Neural progenitor cell (in vitro differentiated cells): ENCODE measurements at regions not wholly inside any gene's neighbourhood (a gene's known extent, or its start where the extent isn't known, plus 50 kb on each side); places are given as distances from the start of the nearest gene placed in this dataset.
"Not testable (repeated sequence)": the region's sequence is repeated elsewhere in the genome, so short reads cannot be mapped to it uniquely, and the experiment has no call there.

Experiments
- DNase-seq: peaks from one replicate; pipeline ENCODE4 v3.0.0-alpha.2; 2016; ENCODE audit warnings: low spot score
- H2AFZ ChIP-seq: fragments of 200-600 bp; sonication (generic); replicated peaks from 2 replicates; pipeline ENCODE4 v1.6.1; 2016; ENCODE audit warnings: antibody characterized with exemption
- H3F3A ChIP-seq: fragments of 200-600 bp; sonication (generic); 2 replicates; pipeline ENCODE4 v1.6.1; 2016; ENCODE audit warnings: antibody characterized with exemption, low read depth
- H3K27ac ChIP-seq: fragments of 200-600 bp; sonication (generic); 2 replicates; pipeline ENCODE4 v1.5.1; 2016; ENCODE audit warnings: mild to moderate bottlenecking
- H3K27me3 ChIP-seq: fragments of 200-600 bp; sonication (generic); 2 replicates; pipeline ENCODE4 v1.6.1; 2016; ENCODE audit warnings: mild to moderate bottlenecking, moderate library complexity
- H3K36me3 ChIP-seq: fragments of 200-600 bp; sonication (generic); 2 replicates; pipeline ENCODE4 v1.5.1; 2016
- H3K4me1 ChIP-seq: fragments of 200-600 bp; sonication (generic); 2 replicates; pipeline ENCODE4 v1.6.1; 2016; ENCODE audit warnings: mixed run types
- H3K4me2 ChIP-seq: fragments of 200-600 bp; sonication (generic); 2 replicates; pipeline ENCODE4 v1.6.1; 2016
- H3K4me3 ChIP-seq: fragments of 200-600 bp; sonication (generic); 2 replicates; pipeline ENCODE4 v1.5.1; 2016
- H3K79me2 ChIP-seq: fragments of 200-600 bp; sonication (generic); 2 replicates; pipeline ENCODE4 v1.6.1; 2016; ENCODE audit warnings: low read depth
- H3K9ac ChIP-seq: fragments of 200-600 bp; sonication (generic); 2 replicates; pipeline ENCODE4 v1.6.1; 2016
- H3K9me3 ChIP-seq: fragments of 200-600 bp; sonication (generic); 2 replicates; pipeline ENCODE4 v1.5.1; 2016; ENCODE audit warnings: low read depth
- H4K20me1 ChIP-seq: fragments of 200-600 bp; sonication (generic); 2 replicates; pipeline ENCODE4 v1.6.1; 2016; ENCODE audit warnings: low read depth
- H3K27ac Mint-ChIP-seq: 3 replicates; pipeline ENCODE4 v1.8.0; 2021; ENCODE audit warnings: mixed read lengths
- H3K27me3 Mint-ChIP-seq: 2 replicates; pipeline ENCODE4 v1.8.0; 2022; ENCODE audit warnings: low read depth, mild to moderate bottlenecking, inconsistent platforms, moderate library complexity, mixed read lengths; ENCODE audit not compliant: insufficient read depth
- H3K36me3 Mint-ChIP-seq: 3 replicates; pipeline ENCODE4 v1.8.0; 2021; ENCODE audit warnings: mixed read lengths
- H3K4me1 Mint-ChIP-seq: 3 replicates; pipeline ENCODE4 v1.8.0; 2021; ENCODE audit warnings: mixed read lengths
- H3K4me3 Mint-ChIP-seq: 3 replicates; pipeline ENCODE4 v1.8.0; 2021; ENCODE audit warnings: mild to moderate bottlenecking, moderate library complexity, mixed read lengths
- H3K9me3 Mint-ChIP-seq: 3 replicates; pipeline ENCODE4 v1.8.0; 2020; ENCODE audit warnings: mixed read lengths
- CTCF ChIP-seq: fragments of 200-600 bp; sonication (generic); IDR thresholded peaks from 2 replicates; pipeline ENCODE4 v1.5.1; 2017; ENCODE audit warnings: antibody characterized with exemption, mild to moderate bottlenecking

GRCh38 chr1:121546830-121547591 lies 362.2 kb downstream of the SRGAP2C start:
- Histone ChIP-seq H2AFZ (no peak overlapping the region), H3K27ac (no peak overlapping the region), H3K4me1 (no peaks in the 10 kb centered on the region), H4K20me1 (no peaks in the 10 kb centered on the region), H3K9ac (no peak overlapping the region), H3K4me2 (no peak overlapping the region), H3K27me3 (no peaks in the 10 kb centered on the region), H3K36me3 (no peaks in the 10 kb centered on the region), H3K79me2 (no peaks in the 10 kb centered on the region), H3K4me3 (no peak overlapping the region), H3F3A (no peaks in the 10 kb centered on the region), H3K9me3 (no peaks in the 10 kb centered on the region)
- no peaks in the 10 kb centered on the region for H3K36me3 Mint-ChIP-seq
- no peak for TF ChIP-seq CTCF
- no peak for DNase-seq
- H3K27me3 Mint-ChIP-seq: no peaks in the 10 kb centered on the region
- no peak overlapping the region for H3K27ac Mint-ChIP-seq
- no peaks in the 10 kb centered on the region for H3K9me3 Mint-ChIP-seq
- no peak overlapping the region for H3K4me3 Mint-ChIP-seq
- H3K4me1 Mint-ChIP-seq: no peaks in the 10 kb centered on the region

GRCh38 chr1:121547726-121548125 lies 363.0 kb downstream of the SRGAP2C start:
- not testable (repeated sequence) for H3K4me3 ChIP-seq, H3K4me1 ChIP-seq, H3K9ac ChIP-seq, H3K27ac ChIP-seq, H3K27ac Mint-ChIP-seq, H3K36me3 ChIP-seq, H3K9me3 ChIP-seq, H3K27me3 Mint-ChIP-seq, H3F3A ChIP-seq, H2AFZ ChIP-seq, H3K4me3 Mint-ChIP-seq, H4K20me1 ChIP-seq, H3K36me3 Mint-ChIP-seq, H3K4me2 ChIP-seq, H3K79me2 ChIP-seq, H3K27me3 ChIP-seq, H3K4me1 Mint-ChIP-seq, DNase-seq, H3K9me3 Mint-ChIP-seq

- not testable (repeated sequence) for H3K4me2 ChIP-seq, H3K9ac ChIP-seq, H3K27ac Mint-ChIP-seq, H3K79me2 ChIP-seq, H3K4me3 Mint-ChIP-seq, H3K36me3 ChIP-seq, H3K27me3 Mint-ChIP-seq, H2AFZ ChIP-seq, DNase-seq, H3K36me3 Mint-ChIP-seq, H3K27ac ChIP-seq, H3K4me3 ChIP-seq, H3K4me1 ChIP-seq, H3F3A ChIP-seq, H3K4me1 Mint-ChIP-seq, H4K20me1 ChIP-seq, H3K9me3 Mint-ChIP-seq, H3K9me3 ChIP-seq, H3K27me3 ChIP-seq
Measured at GRCh38 chr1:121550817-121551216, 366.0 kb downstream of the SRGAP2C start.

- H3F3A ChIP-seq, H3K36me3 ChIP-seq, H3K27ac Mint-ChIP-seq, DNase-seq, H3K27me3 ChIP-seq, H3K4me1 ChIP-seq, H3K9me3 Mint-ChIP-seq, H3K4me2 ChIP-seq, H3K36me3 Mint-ChIP-seq, H3K4me3 ChIP-seq, H3K4me1 Mint-ChIP-seq, H3K9ac ChIP-seq, H3K79me2 ChIP-seq, H3K27ac ChIP-seq, H3K9me3 ChIP-seq, H3K4me3 Mint-ChIP-seq, H3K27me3 Mint-ChIP-seq, H4K20me1 ChIP-seq, H2AFZ ChIP-seq: not testable (repeated sequence)
Measured at GRCh38 chr1:121551491-121551890, 366.7 kb downstream of the SRGAP2C start.

GRCh38 chr1:121556560-121556959 lies 371.8 kb downstream of the SRGAP2C start:
- not testable (repeated sequence) for H3K27ac ChIP-seq, H3F3A ChIP-seq, H3K79me2 ChIP-seq, DNase-seq, H3K9ac ChIP-seq, H3K4me3 Mint-ChIP-seq, H3K4me1 ChIP-seq, H3K27me3 Mint-ChIP-seq, H3K36me3 Mint-ChIP-seq, H3K27me3 ChIP-seq, H3K9me3 ChIP-seq, H3K9me3 Mint-ChIP-seq, H3K4me2 ChIP-seq, H2AFZ ChIP-seq, H3K4me1 Mint-ChIP-seq, H3K36me3 ChIP-seq, H4K20me1 ChIP-seq, H3K4me3 ChIP-seq, H3K27ac Mint-ChIP-seq

- not testable (repeated sequence) for H3K4me2 ChIP-seq, H3K4me3 Mint-ChIP-seq, H3K27ac Mint-ChIP-seq, H3K36me3 ChIP-seq, H2AFZ ChIP-seq, H3K9me3 ChIP-seq, DNase-seq, H3K79me2 ChIP-seq, H3K4me1 Mint-ChIP-seq, H3F3A ChIP-seq, H3K9me3 Mint-ChIP-seq, H3K27me3 ChIP-seq, H3K4me1 ChIP-seq, H3K27me3 Mint-ChIP-seq, H4K20me1 ChIP-seq, H3K9ac ChIP-seq, H3K36me3 Mint-ChIP-seq, H3K4me3 ChIP-seq, H3K27ac ChIP-seq
Measured at GRCh38 chr1:121558034-121558433, 373.3 kb downstream of the SRGAP2C start.
